ENCODE measurements at regions not wholly inside any gene's neighbourhood (a gene's known extent, or its start where the extent isn't known, plus 50 kb on each side); places are given as distances from the start of the nearest gene placed in this dataset.

DNA sequence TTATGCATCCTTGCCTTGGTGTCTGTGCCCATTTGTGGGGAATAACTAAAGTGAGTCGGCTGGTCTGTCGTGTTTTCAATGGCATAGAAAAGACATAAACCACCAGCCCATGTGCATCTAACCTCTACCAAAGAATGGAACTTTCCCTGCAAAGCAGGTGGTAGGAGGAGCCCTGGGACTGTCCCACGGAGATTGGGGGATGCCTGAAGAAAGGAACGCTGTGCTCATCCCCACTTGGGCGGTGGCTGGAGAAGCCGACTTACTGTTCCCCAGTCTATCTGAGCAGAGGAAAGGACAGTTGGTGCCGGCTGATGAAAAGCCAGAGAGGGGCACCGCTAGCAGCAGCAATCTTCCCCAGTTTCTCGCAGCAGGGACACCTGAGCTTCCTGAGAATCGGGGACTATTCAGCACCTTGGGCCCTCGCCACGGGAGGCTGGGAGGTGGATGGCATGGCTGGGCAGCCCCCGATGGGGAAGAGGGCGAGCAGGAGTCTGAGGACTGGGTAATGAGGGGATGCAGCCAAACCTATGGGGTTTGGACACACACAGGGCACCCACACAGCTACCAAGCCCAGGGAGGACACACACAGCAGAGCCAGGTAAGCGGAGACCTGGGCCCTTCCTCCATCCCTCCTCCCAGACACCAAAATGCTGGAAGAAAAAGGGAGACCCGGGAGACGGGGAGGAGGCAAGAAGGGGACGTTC, 53.7 kb upstream of the AGAP1 start:
- TF ChIP-seq CTCF (conservative IDR thresholded peaks at IDR 0.05; ENCODE audit: low read depth in 2 of 2): no peak
- no peak for TF ChIP-seq EZH2 (IDR thresholded peaks at IDR 0.05; ENCODE audit: low read depth, unreplicated experiment)
- TF ChIP-seq JUNB (IDR thresholded peaks at IDR 0.05; ENCODE audit: unreplicated experiment): no peak
- no peak for TF ChIP-seq POLR2AphosphoS5 (IDR thresholded peaks at IDR 0.05; ENCODE audit: low read depth)
- TF ChIP-seq REST (IDR thresholded peaks at IDR 0.05; ENCODE audit: unreplicated experiment): no peak
- no peak for TF ChIP-seq EZH2phosphoT487 (IDR thresholded peaks at IDR 0.05; ENCODE audit: unreplicated experiment)
- no peak for TF ChIP-seq STAT1 (IDR thresholded peaks at IDR 0.05; ENCODE audit: unreplicated experiment)
- TF ChIP-seq, protein P1, sequence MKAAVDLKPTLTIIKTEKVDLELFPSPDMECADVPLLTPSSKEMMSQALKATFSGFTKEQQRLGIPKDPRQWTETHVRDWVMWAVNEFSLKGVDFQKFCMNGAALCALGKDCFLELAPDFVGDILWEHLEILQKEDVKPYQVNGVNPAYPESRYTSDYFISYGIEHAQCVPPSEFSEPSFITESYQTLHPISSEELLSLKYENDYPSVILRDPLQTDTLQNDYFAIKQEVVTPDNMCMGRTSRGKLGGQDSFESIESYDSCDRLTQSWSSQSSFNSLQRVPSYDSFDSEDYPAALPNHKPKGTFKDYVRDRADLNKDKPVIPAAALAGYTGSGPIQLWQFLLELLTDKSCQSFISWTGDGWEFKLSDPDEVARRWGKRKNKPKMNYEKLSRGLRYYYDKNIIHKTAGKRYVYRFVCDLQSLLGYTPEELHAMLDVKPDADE (IDR thresholded peaks at IDR 0.05): no peak
- TF ChIP-seq CREB1 (CRISPR knock-in tag; IDR thresholded peaks at IDR 0.05; ENCODE audit: low read depth): no peak
- no peak for TF ChIP-seq ZNF114 (CRISPR knock-in tag; IDR thresholded peaks at IDR 0.05)
- TF ChIP-seq NANOG (IDR thresholded peaks at IDR 0.05; ENCODE audit: borderline replicate concordance): no peak

Measured in GM23338 (cell line).